LHCN-M2 (cell line): ENCODE measurements at regions not wholly inside any gene's neighbourhood (a gene's known extent, or its start where the extent isn't known, plus 50 kb on each side); places are given as distances from the start of the nearest gene placed in this dataset.
"Not testable (repeated sequence)": the region's sequence is repeated elsewhere in the genome, so short reads cannot be mapped to it uniquely, and the experiment has no call there.

ENCODE experiments used
- DNase-seq: peaks from one replicate; pipeline ENCODE4 v3.0.0-alpha.2; 2012; ENCODE audit warnings: low read depth

- peak; percentile 72 for DNase-seq
Observed at GRCh38 chr7:67661-68395, 124.5 kb upstream of the FAM20C start.

DNA sequence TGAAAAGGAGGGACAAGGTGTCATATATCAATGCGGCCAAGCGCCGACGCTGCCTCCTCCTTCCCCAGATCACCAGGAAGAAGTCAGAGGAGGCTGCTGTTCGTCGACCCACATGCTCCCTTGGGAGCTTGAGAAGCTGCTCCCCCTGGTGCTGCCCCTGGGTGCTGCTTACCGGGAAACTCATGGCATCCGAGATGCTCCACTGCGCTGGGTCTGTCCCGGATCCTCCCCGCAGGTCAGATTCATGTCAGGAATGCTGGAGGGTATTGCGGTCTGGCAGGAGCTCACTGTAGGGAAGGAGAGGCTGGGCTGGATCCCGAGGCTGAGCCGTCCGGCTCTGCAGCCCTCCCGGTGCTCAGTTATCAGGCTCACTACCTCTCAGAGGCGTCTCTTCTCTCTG, 123.7 kb upstream of the FAM20C start:
- DNase-seq, result no peak

DNA sequence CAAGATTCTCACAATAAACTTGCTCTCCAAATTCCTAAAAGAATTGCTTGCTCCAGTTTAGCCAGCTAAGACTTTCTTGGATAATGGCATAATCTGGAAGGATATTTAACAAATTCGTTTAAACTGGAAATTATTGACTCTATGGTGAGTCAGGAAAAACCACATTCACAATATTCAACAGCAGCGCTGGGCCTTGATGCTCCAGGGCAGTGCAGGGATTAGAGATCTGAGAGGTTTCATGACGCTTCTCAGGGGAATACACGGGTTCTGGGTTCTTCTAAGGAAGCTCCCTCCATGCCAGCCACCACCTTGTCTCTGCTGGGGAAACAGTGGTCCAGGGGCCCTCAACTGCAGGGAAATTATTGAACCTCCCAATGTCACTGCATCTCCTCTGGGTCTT, 123.3 kb upstream of the FAM20C start:
- DNase-seq, result not testable (repeated sequence)

DNA sequence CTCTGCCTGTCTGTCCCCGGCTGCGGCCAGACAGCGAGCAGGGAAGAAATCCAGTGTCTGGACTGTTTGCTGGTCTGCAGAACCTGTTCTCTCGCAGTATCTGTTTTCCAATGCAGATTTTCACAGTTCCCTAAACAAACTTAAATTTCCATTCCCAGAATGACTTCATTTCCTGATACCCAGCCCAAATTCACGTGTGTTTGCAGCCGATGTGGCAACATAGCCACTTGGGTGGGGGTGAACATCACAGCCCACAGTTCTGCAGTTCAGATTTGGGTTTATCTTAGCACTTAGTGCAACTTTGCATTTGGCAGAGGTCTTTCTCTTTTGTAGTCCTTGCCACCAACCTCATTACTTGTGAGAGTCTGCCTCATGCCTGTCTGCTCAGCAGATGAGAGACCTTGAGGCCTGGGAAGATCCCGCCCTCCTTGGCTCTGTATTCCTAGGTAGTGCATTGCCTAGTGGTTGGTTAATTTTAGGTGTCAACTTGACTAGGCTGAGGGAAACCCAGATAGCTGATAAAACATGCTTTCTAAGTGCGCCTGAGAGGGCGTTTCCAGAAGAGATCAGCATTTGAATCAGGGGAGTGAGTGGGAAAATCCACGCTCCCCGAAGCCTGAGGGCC, 122.8 kb upstream of the FAM20C start:
- not testable (repeated sequence) for DNase-seq

DNA sequence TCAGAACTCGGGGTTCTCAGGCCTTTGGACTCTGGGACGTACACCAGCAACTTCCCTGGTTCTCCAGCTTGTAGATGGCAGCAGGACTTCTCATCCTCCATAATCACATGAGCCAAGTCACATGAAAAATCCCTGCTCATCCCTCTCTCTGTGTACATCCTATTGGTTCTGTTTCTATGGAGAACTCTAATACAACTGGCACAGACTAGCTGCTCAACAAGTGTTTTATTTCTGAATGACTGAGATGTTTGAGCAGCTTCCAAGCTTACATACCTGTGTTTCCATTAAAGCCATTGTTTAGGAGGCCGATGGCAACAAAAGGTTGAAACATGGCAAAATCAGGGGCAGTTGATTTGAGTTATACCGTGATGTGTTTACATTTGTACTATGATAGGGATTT, 122.2 kb upstream of the FAM20C start:
- not testable (repeated sequence) for DNase-seq

DNA sequence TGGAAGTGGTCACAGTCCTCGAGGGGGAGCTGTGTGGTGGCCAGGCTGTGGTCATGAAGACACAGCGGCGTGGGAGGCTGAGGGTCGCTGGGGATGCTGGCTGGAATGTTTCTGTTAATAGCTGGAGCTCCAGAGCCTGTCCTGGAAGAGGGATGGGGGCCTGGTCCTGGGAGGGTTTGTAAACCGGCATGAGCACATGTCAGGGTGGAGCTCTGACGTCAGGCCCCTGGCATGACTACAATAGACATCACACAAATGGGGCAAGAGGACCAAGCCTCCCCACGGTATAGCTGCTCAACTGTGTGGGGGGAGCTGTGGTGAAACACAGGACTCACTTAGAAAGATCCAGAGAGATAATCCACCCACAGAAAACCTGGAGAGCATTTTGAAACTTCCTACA, 121.4 kb upstream of the FAM20C start:
- DNase-seq, result peak; percentile 67

GRCh38 chr7:72266-73057, 119.9 kb upstream of the FAM20C start:
- DNase-seq, result not testable (repeated sequence)

DNA sequence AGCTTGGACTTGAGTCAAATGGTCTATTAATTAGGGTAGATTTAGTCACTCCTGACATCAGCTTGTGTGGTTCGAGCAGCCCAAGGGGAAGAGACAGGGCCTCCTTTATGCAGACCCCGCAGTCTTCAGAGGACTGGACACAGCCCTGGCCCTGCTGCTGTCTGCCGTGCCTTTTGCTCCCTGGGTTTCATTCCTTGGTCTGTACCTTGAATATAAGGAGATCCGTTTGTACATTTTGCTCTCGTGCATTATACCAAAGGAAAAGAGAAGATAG, 119.4 kb upstream of the FAM20C start:
- DNase-seq, result not testable (repeated sequence)

GRCh38 chr7:74008-74540, 118.3 kb upstream of the FAM20C start:
- not testable (repeated sequence) for DNase-seq

GRCh38 chr7:75511-75910, 116.9 kb upstream of the FAM20C start:
- DNase-seq, result not testable (repeated sequence)

DNA sequence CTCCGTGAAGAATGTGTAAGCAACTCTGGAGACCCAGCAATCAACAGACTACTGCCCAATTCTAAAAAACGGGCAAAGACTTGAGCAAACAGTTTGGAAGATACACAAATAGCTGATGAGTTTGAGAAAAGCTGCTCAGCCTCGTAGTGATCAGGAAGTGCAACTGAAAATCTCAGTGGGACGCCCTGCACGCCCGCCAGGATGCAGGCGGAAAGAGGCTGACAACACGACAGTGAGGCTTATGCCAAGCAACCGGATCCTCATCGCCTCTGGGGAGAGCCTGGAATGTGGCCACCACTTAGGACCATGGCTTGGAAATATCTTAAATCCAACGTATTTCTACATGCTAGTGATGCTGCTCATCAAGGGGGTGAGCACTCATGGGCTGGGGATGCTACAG, 116.2 kb upstream of the FAM20C start:
- not testable (repeated sequence) for DNase-seq

GRCh38 chr7:76829-77395, 115.5 kb upstream of the FAM20C start:
- DNase-seq, result not testable (repeated sequence)

GRCh38 chr7:78862-79261, 113.5 kb upstream of the FAM20C start:
- not testable (repeated sequence) for DNase-seq

- DNase-seq, result not testable (repeated sequence)
Observed at GRCh38 chr7:79400-80055, 112.8 kb upstream of the FAM20C start.

- no peak for DNase-seq
Observed at GRCh38 chr7:80259-81067, 111.9 kb upstream of the FAM20C start.

GRCh38 chr7:81068-81925, 111.1 kb upstream of the FAM20C start:
- no peak for DNase-seq

- DNase-seq, result no peak
Observed at GRCh38 chr7:81926-82756, 110.2 kb upstream of the FAM20C start.

DNA sequence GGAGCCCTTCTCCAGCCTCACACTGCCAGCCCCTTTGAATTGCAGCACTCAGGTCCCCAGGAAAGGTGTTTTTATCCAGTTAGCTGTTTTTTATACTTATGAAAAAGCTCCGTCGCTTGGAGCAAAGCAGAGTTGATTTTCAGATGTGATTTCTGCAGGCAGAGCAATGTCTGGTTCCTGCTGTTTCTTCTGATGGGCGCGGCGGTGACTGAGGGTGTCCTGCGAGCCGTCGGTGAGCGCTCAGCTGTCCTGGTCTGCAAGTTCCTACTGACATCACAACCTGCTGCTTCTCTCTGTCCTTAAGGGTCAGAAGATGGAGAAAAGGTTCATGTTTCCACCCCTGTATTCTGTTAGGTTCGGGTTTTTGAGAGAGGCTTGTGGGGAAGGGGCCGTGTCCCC, 109.6 kb upstream of the FAM20C start:
- DNase-seq, result no peak

DNA sequence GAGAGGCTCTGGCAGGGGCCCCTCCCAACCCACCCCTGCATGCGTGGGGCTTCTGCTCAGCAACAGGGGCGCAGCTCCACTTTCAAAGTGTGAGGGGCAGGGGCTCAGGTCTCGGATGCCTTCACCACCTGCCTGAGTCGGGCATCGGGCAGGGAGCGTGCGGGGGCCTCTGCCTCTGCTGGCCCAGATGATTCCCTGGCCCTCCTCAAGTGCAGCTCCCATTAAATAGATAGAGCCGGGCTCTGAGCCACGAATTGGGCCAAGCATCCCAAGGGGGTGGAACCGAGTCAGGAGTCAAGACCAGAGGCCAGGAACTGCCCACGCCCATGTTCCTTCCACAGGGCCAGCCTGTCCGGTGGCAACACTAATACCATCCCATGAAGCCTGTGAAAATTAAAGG, 108.9 kb upstream of the FAM20C start:
- DNase-seq, result no peak
